ENCODE measurements at regions not wholly inside any gene's neighbourhood (a gene's known extent, or its start where the extent isn't known, plus 50 kb on each side); places are given as distances from the start of the nearest gene placed in this dataset.

DNA sequence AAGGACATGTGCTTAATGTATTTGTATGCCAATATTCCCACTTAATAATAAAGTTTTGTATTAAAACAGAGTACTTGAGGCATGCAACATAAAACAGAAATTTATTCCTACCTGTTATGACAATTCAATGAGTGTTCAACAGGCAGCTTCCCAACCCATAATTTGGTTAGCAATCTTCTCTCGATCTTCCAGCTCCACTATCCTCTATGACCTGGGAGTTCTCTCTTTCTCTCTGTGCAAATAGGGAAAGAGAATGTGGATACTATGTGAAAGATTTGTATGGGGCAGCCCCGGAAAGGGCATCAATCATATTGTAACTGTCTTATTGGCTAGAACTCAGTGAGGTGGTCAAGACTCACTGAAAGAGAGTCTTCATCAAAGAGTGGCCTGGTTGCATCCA is 644.9 kb upstream of the PCDH20 start:
- Histone ChIP-seq H3K9me3 (ENCODE audit: insufficient read depth, low read depth, low read length) (no peaks in the 10 kb centered on the region), H3K9ac (ENCODE audit: low read depth, low read length, poor library complexity, severe bottlenecking) (no peak overlapping the region), H3K36me3 (ENCODE audit: insufficient read depth, low read length) (no peaks in the 10 kb centered on the region), H2AFZ (ENCODE audit: low read length) (no peak overlapping the region), H3K4me2 (ENCODE audit: low read depth, low read length, poor library complexity, severe bottlenecking) (no peak overlapping the region), H4K20me1 (ENCODE audit: insufficient read depth, low read length, poor library complexity, severe bottlenecking) (no peaks in the 10 kb centered on the region), H3K79me2 (ENCODE audit: insufficient read depth, low read length) (no peaks in the 10 kb centered on the region), H3K4me1 (ENCODE audit: insufficient read depth, low read length, poor library complexity, severe bottlenecking) (no peaks in the 10 kb centered on the region), H3K4me3 (ENCODE audit: low read length, poor library complexity, severe bottlenecking) (no peak overlapping the region), H3F3A (ENCODE audit: low read depth) (no peaks in the 10 kb centered on the region), H3K27me3 (ENCODE audit: insufficient read depth, low read length, poor library complexity, severe bottlenecking) (no peaks in the 10 kb centered on the region), H3K9me2 (replicated peaks; ENCODE audit: low read depth, low read length) (no peaks in the 10 kb centered on the region)
- TF ChIP-seq EZH2phosphoT487 (IDR thresholded peaks at IDR 0.05; ENCODE audit: borderline replicate concordance), result no peak
- TF ChIP-seq, protein P1, sequence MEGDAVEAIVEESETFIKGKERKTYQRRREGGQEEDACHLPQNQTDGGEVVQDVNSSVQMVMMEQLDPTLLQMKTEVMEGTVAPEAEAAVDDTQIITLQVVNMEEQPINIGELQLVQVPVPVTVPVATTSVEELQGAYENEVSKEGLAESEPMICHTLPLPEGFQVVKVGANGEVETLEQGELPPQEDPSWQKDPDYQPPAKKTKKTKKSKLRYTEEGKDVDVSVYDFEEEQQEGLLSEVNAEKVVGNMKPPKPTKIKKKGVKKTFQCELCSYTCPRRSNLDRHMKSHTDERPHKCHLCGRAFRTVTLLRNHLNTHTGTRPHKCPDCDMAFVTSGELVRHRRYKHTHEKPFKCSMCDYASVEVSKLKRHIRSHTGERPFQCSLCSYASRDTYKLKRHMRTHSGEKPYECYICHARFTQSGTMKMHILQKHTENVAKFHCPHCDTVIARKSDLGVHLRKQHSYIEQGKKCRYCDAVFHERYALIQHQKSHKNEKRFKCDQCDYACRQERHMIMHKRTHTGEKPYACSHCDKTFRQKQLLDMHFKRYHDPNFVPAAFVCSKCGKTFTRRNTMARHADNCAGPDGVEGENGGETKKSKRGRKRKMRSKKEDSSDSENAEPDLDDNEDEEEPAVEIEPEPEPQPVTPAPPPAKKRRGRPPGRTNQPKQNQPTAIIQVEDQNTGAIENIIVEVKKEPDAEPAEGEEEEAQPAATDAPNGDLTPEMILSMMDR (conservative IDR thresholded peaks at IDR 0.05; ENCODE audit: low read length), result no peak

GRCh38 chr13:62057286-62057685 is 641.6 kb upstream of the PCDH20 start:
- Histone ChIP-seq H3K9me2 (replicated peaks; ENCODE audit: low read depth, low read length) (no peaks in the 10 kb centered on the region), H3K9me3 (ENCODE audit: insufficient read depth, low read depth, low read length) (no peaks in the 10 kb centered on the region), H3K4me1 (ENCODE audit: insufficient read depth, low read length, poor library complexity, severe bottlenecking) (no peaks in the 10 kb centered on the region), H4K20me1 (ENCODE audit: insufficient read depth, low read length, poor library complexity, severe bottlenecking) (no peaks in the 10 kb centered on the region), H3K27me3 (ENCODE audit: insufficient read depth, low read length, poor library complexity, severe bottlenecking) (no peaks in the 10 kb centered on the region), H3K36me3 (ENCODE audit: insufficient read depth, low read length) (no peaks in the 10 kb centered on the region), H3K79me2 (ENCODE audit: insufficient read depth, low read length) (no peaks in the 10 kb centered on the region), H3F3A (ENCODE audit: low read depth) (no peaks in the 10 kb centered on the region), H3K4me3 (ENCODE audit: low read length, poor library complexity, severe bottlenecking) (no peak overlapping the region), H3K9ac (ENCODE audit: low read depth, low read length, poor library complexity, severe bottlenecking) (no peak overlapping the region), H3K4me2 (ENCODE audit: low read depth, low read length, poor library complexity, severe bottlenecking) (no peak overlapping the region), H2AFZ (ENCODE audit: low read length) (no peak overlapping the region)
- TF ChIP-seq, protein P1 (conservative IDR thresholded peaks at IDR 0.05; ENCODE audit: low read length), result no peak
- TF ChIP-seq EZH2phosphoT487 (IDR thresholded peaks at IDR 0.05; ENCODE audit: borderline replicate concordance), result no peak

DNA sequence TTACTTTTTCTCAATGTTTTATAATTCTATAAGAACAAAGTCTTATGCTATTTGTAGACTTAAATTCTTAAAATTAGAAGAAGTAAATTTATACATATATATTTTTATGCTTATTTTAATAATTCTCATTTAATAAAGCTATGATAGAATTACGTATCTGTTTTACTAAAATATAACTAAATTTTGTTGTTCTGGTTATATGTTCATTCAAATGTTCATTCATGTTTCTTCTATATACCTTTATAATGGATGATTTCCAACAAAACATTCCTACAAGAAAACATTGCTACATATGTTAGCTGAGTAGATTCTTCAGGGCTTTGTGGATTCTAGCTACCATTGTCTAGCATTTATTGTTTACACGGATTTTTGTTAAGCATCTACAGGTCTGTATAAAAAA is 634.3 kb upstream of the PCDH20 start:
- Histone ChIP-seq H3K79me2 (ENCODE audit: insufficient read depth, low read length) (no peaks in the 10 kb centered on the region), H3F3A (ENCODE audit: low read depth) (no peaks in the 10 kb centered on the region), H3K4me3 (ENCODE audit: low read length, poor library complexity, severe bottlenecking) (no peak overlapping the region), H3K27me3 (ENCODE audit: insufficient read depth, low read length, poor library complexity, severe bottlenecking) (no peaks in the 10 kb centered on the region), H2AFZ (ENCODE audit: low read length) (no peak overlapping the region), H3K4me1 (ENCODE audit: insufficient read depth, low read length, poor library complexity, severe bottlenecking) (no peaks in the 10 kb centered on the region), H4K20me1 (ENCODE audit: insufficient read depth, low read length, poor library complexity, severe bottlenecking) (no peaks in the 10 kb centered on the region), H3K9ac (ENCODE audit: low read depth, low read length, poor library complexity, severe bottlenecking) (no peak overlapping the region), H3K9me3 (ENCODE audit: insufficient read depth, low read depth, low read length) (no peaks in the 10 kb centered on the region), H3K9me2 (replicated peaks; ENCODE audit: low read depth, low read length) (no peaks in the 10 kb centered on the region), H3K36me3 (ENCODE audit: insufficient read depth, low read length) (no peaks in the 10 kb centered on the region), H3K4me2 (ENCODE audit: low read depth, low read length, poor library complexity, severe bottlenecking) (no peak overlapping the region)
- TF ChIP-seq, protein P1 (conservative IDR thresholded peaks at IDR 0.05; ENCODE audit: low read length), result no peak
- TF ChIP-seq EZH2phosphoT487 (IDR thresholded peaks at IDR 0.05; ENCODE audit: borderline replicate concordance), result no peak

Measured in Loucy (cell line).